GM23338 (cell line): ENCODE measurements at regions not wholly inside any gene's neighbourhood (a gene's known extent, or its start where the extent isn't known, plus 50 kb on each side); places are given as distances from the start of the nearest gene placed in this dataset.

Experiments used
- ATAC-seq: fragments of 200-7000 bp; cut with Tn5 transposase; 3 replicates; pipeline ENCODE4 v1.9.1; 2020
- DNase-seq: peaks from one replicate; pipeline ENCODE4 v3.0.0-alpha.2; 2015; ENCODE audit warnings: low spot score
- H2AFZ ChIP-seq: fragments of 200-600 bp; sonication (generic); 2 replicates; pipeline ENCODE4 v1.8.0; 2016; ENCODE audit warnings: antibody characterized with exemption, mild to moderate bottlenecking, moderate library complexity
- H3F3A ChIP-seq: fragments of 200-600 bp; sonication (generic); replicated peaks from 2 replicates; pipeline ENCODE4 v1.8.0; 2017; ENCODE audit warnings: antibody characterized with exemption, mixed run types, low read depth
- H3K27ac ChIP-seq: fragments of 200-600 bp; sonication (generic); 2 replicates; pipeline ENCODE4 v1.6.1; 2016; ENCODE audit warnings: low read depth
- H3K27me3 ChIP-seq: fragments of 200-600 bp; sonication (generic); 2 replicates; pipeline ENCODE4 v1.8.0; 2016; ENCODE audit warnings: mild to moderate bottlenecking, mixed run types, moderate library complexity; ENCODE audit not compliant: insufficient read depth
- H3K36me3 ChIP-seq: fragments of 200-600 bp; sonication (generic); 2 replicates; pipeline ENCODE4 v1.8.0; 2016; ENCODE audit warnings: mild to moderate bottlenecking; ENCODE audit not compliant: insufficient read depth
- H3K4me1 ChIP-seq: fragments of 200-600 bp; sonication (generic); 2 replicates; pipeline ENCODE4 v1.8.0; 2016; ENCODE audit warnings: mild to moderate bottlenecking, moderate library complexity; ENCODE audit not compliant: insufficient read depth
- H3K4me2 ChIP-seq: fragments of 200-600 bp; sonication (generic); 2 replicates; pipeline ENCODE4 v1.7.1; 2017; ENCODE audit warnings: mixed run types
- H3K4me3 ChIP-seq: fragments of 200-600 bp; sonication (generic); 2 replicates; pipeline ENCODE4 v1.6.1; 2016; ENCODE audit warnings: mixed run types
- H3K79me2 ChIP-seq: fragments of 200-600 bp; sonication (generic); replicated peaks from 2 replicates; pipeline ENCODE4 v1.8.0; 2017; ENCODE audit warnings: mild to moderate bottlenecking; ENCODE audit not compliant: insufficient read depth
- H3K9me2 ChIP-seq: fragments of 200-600 bp; sonication (generic); 2 replicates; pipeline ENCODE4 v1.8.0; 2017; ENCODE audit not compliant: insufficient read depth
- H4K20me1 ChIP-seq: fragments of 200-600 bp; sonication (generic); replicated peaks from 2 replicates; pipeline ENCODE4 v1.8.0; 2017; ENCODE audit warnings: mild to moderate bottlenecking; ENCODE audit not compliant: insufficient read depth
- H3K27ac Mint-ChIP-seq: 2 replicates; pipeline ENCODE4 v1.8.0; 2020; ENCODE audit warnings: inconsistent platforms, mild to moderate bottlenecking, moderate library complexity, mixed read lengths
- H3K27me3 Mint-ChIP-seq: 3 replicates; pipeline ENCODE4 v1.8.0; 2022; ENCODE audit warnings: low read depth, mild to moderate bottlenecking, moderate library complexity, mixed read lengths, inconsistent platforms; ENCODE audit not compliant: insufficient read depth, poor library complexity
- H3K36me3 Mint-ChIP-seq: 3 replicates; pipeline ENCODE4 v1.8.0; 2021; ENCODE audit warnings: low read depth, mild to moderate bottlenecking, inconsistent platforms, moderate library complexity, mixed read lengths
- H3K4me1 Mint-ChIP-seq: 3 replicates; pipeline ENCODE4 v1.8.0; 2020; ENCODE audit warnings: mild to moderate bottlenecking, inconsistent platforms, mixed read lengths
- H3K4me3 Mint-ChIP-seq: 3 replicates; pipeline ENCODE4 v1.8.0; 2021; ENCODE audit warnings: moderate library complexity, mild to moderate bottlenecking, inconsistent platforms, mixed read lengths
- H3K9me3 Mint-ChIP-seq: 3 replicates; pipeline ENCODE4 v1.8.0; 2020; ENCODE audit warnings: moderate library complexity, mild to moderate bottlenecking, inconsistent platforms, mixed read lengths
- CREB1 ChIP-seq: fragments of 250-450 bp; sonication (Bioruptor Pico); IDR thresholded peaks from 2 replicates; pipeline ENCODE4 v1.5.0; 2020; ENCODE audit warnings: low read depth, mild to moderate bottlenecking, moderate library complexity
- CTCF ChIP-seq, 2 experiments: fragments of 200-600 bp in 1 of 2; sonication (generic) in 1 of 2; conservative IDR thresholded peaks; 2 replicates each; pipeline versions ENCODE4 v1.5.1 to v1.6.1; 2016 to 2017; ENCODE audit warnings: antibody characterized with exemption in 2 of 2, low read depth in 2 of 2, mild to moderate bottlenecking in 2 of 2, moderate library complexity in 1 of 2
- ETS1 ChIP-seq: IDR thresholded peaks from 2 replicates; pipeline ENCODE4 v1.6.1; 2016; ENCODE audit warnings: antibody characterized with exemption
- EZH2 ChIP-seq: fragments of 200-600 bp; sonication (generic); IDR thresholded peaks from one replicate; pipeline ENCODE4 v1.8.0; 2017; ENCODE audit warnings: antibody characterized with exemption, mild to moderate bottlenecking, low read depth; ENCODE audit not compliant: unreplicated experiment
- EZH2phosphoT487 ChIP-seq: fragments of 200-600 bp; sonication (generic); IDR thresholded peaks from one replicate; pipeline ENCODE4 v1.8.1; 2018; ENCODE audit warnings: antibody characterized with exemption; ENCODE audit not compliant: unreplicated experiment
- JUNB ChIP-seq: IDR thresholded peaks from one replicate; pipeline ENCODE4 v1.6.1; 2016; ENCODE audit warnings: antibody characterized with exemption; ENCODE audit not compliant: unreplicated experiment
- NANOG ChIP-seq: IDR thresholded peaks from 2 replicates; pipeline ENCODE4 v1.6.1; 2016; ENCODE audit warnings: antibody characterized with exemption, borderline replicate concordance
- POLR2AphosphoS5 ChIP-seq: IDR thresholded peaks from 2 replicates; pipeline ENCODE4 v1.6.1; 2016; ENCODE audit warnings: antibody characterized with exemption, low read depth
- REST ChIP-seq: IDR thresholded peaks from one replicate; pipeline ENCODE4 v1.6.1; 2018; ENCODE audit warnings: antibody characterized with exemption; ENCODE audit not compliant: unreplicated experiment
- STAT1 ChIP-seq: IDR thresholded peaks from one replicate; pipeline ENCODE4 v1.6.1; 2016; ENCODE audit warnings: antibody characterized with exemption; ENCODE audit not compliant: unreplicated experiment
- ZNF114 ChIP-seq: fragments of 250-450 bp; sonication (Bioruptor Pico); IDR thresholded peaks from 2 replicates; pipeline ENCODE4 v1.5.0; 2020; ENCODE audit warnings: mild to moderate bottlenecking, moderate library complexity
- ZNF331 ChIP-seq: fragments of 250-450 bp; sonication (Bioruptor Pico); IDR thresholded peaks from 2 replicates; pipeline ENCODE4 v1.5.0; 2020; ENCODE audit warnings: low read depth, mild to moderate bottlenecking, moderate library complexity
- ZNF462 ChIP-seq: fragments of 250-450 bp; sonication (Bioruptor Pico); IDR thresholded peaks from 2 replicates; pipeline ENCODE4 v1.5.0; 2020; ENCODE audit warnings: mild to moderate bottlenecking, moderate library complexity

- peaks cover 14% of the 10 kb centered on the region for H3K36me3 Mint-ChIP-seq
- no peak for DNase-seq
- ATAC-seq, result no peak
- H4K20me1 ChIP-seq, result no peaks in the 10 kb centered on the region
- H3K4me1 Mint-ChIP-seq, result no peaks in the 10 kb centered on the region
- H3K36me3 ChIP-seq, result no peaks in the 10 kb centered on the region
- H3K4me2 ChIP-seq, result no peak overlapping the region
- H3K27ac Mint-ChIP-seq, result no peak overlapping the region
- no peak overlapping the region for H3K4me3 Mint-ChIP-seq
- H3K4me3 ChIP-seq, result no peak overlapping the region
- no peaks in the 10 kb centered on the region for H3F3A ChIP-seq
- H3K9me2 ChIP-seq, result 0 out of 2 replicates have a peak, but pooled peaks cover 4% of the 10 kb centered on the region
- H3K79me2 ChIP-seq, result no peaks in the 10 kb centered on the region
- H3K27me3 ChIP-seq, result no peaks in the 10 kb centered on the region
- peaks cover 2% of the 10 kb centered on the region for H3K27me3 Mint-ChIP-seq
- TF ChIP-seq ZNF462 (CRISPR knock-in tag) (no peak), NANOG (no peak), EZH2phosphoT487 (no peak), ETS1 (no peak), CTCF (conservative IDR thresholded peaks at IDR 0.05; ENCODE audit: low read depth in 2 of 2) (no peak), POLR2AphosphoS5 (no peak), JUNB (no peak), ZNF114 (CRISPR knock-in tag) (no peak), EZH2 (no peak), CREB1 (CRISPR knock-in tag) (no peak), REST (no peak), STAT1 (no peak), ZNF331 (CRISPR knock-in tag) (no peak)
- peaks cover 22% of the 10 kb centered on the region for H3K9me3 Mint-ChIP-seq
- no peak overlapping the region for H3K27ac ChIP-seq
- H2AFZ ChIP-seq, result no peak overlapping the region
- no peaks in the 10 kb centered on the region for H3K4me1 ChIP-seq
Measured at GRCh38 chr4:114121221-114121620, 141.8 kb upstream of the ARSJ start.
